ENCODE measurements at regions not wholly inside any gene's neighbourhood (a gene's known extent, or its start where the extent isn't known, plus 50 kb on each side); places are given as distances from the start of the nearest gene placed in this dataset.

GRCh38 chr4:18441676-18442075 lies 420.1 kb upstream of the LCORL start:
- TF ChIP-seq POLR2AphosphoS5 (IDR thresholded peaks at IDR 0.05; ENCODE audit: low read depth, low read length) (no peak), POLR2A (IDR thresholded peaks at IDR 0.05; ENCODE audit: low read depth, low read length) (no peak)
